Body of pancreas (tissue), 4 donors: ENCODE measurements at regions not wholly inside any gene's neighbourhood (a gene's known extent, or its start where the extent isn't known, plus 50 kb on each side); places are given as distances from the start of the nearest gene placed in this dataset.

ENCODE experiments used
- CTCF ChIP-seq, 7 experiments: fragments of 450-650 bp in 4 of 7; fragments of 200-600 bp in 3 of 7; sonication (generic) in 3 of 7; IDR thresholded peaks; one replicate each; pipeline ENCODE4 v1.5.1; 2016 to 2019; ENCODE audit warnings: antibody characterized with exemption in 7 of 7
- POLR2A ChIP-seq, 3 donors: fragments of 450-650 bp; IDR thresholded peaks; one replicate each; pipeline ENCODE4 v1.6.1; 2016; ENCODE audit warnings: antibody characterized with exemption in 3 of 3, mild to moderate bottlenecking in 2 of 3

DNA sequence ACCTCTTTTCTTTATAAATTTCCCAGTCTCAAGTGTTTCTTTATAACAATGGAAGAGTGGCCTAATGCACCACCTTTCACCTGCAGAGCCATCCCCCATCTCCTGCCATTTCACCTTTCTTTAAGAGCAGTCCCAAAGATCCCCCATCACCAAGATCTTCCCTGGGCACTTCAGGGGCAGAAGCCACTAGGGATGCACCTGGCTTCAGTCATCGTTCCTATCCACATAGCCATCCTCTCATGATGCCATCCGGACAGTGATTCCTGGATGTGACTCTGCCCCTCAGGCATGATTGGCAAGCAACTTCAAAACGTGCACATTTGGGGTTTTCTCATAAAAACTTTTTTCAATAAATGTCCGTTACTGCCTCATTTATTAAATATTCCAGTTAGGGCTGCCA, 225.9 kb downstream of the TBXT start:
- TF ChIP-seq CTCF (IDR thresholded peaks at IDR 0.05) (no peak), POLR2A (IDR thresholded peaks at IDR 0.05) (no peak)
